Fibroblast of pulmonary artery (primary cell): ENCODE measurements at regions not wholly inside any gene's neighbourhood (a gene's known extent, or its start where the extent isn't known, plus 50 kb on each side); places are given as distances from the start of the nearest gene placed in this dataset.

Source experiments
- DNase-seq: peaks from one replicate; pipeline ENCODE4 v3.0.0-alpha.2; 2010; ENCODE audit warnings: low read depth
- H3K4me3 ChIP-seq: replicated peaks from 2 replicates; pipeline ENCODE4 v1.5.1; 2011; ENCODE audit warnings: low read depth, mild to moderate bottlenecking, control low read depth, low read length, moderate library complexity
- TF ChIP-seq, protein P1 (sequence below): IDR thresholded peaks from 2 replicates; pipeline ENCODE4 v1.5.1; 2011; ENCODE audit warnings: mild to moderate bottlenecking, control low read depth, low read length, inconsistent platforms; ENCODE audit errors: missing control alignments

GRCh38 chr12:76649099-76649498 lies 89.5 kb upstream of the OSBPL8 start:
- DNase-seq: no peak
- no peak overlapping the region for H3K4me3 ChIP-seq
- TF ChIP-seq, protein P1, sequence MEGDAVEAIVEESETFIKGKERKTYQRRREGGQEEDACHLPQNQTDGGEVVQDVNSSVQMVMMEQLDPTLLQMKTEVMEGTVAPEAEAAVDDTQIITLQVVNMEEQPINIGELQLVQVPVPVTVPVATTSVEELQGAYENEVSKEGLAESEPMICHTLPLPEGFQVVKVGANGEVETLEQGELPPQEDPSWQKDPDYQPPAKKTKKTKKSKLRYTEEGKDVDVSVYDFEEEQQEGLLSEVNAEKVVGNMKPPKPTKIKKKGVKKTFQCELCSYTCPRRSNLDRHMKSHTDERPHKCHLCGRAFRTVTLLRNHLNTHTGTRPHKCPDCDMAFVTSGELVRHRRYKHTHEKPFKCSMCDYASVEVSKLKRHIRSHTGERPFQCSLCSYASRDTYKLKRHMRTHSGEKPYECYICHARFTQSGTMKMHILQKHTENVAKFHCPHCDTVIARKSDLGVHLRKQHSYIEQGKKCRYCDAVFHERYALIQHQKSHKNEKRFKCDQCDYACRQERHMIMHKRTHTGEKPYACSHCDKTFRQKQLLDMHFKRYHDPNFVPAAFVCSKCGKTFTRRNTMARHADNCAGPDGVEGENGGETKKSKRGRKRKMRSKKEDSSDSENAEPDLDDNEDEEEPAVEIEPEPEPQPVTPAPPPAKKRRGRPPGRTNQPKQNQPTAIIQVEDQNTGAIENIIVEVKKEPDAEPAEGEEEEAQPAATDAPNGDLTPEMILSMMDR: no peak

GRCh38 chr12:76652402-76652801 lies 92.8 kb upstream of the OSBPL8 start:
- TF ChIP-seq, protein P1: no peak
- H3K4me3 ChIP-seq: no peak overlapping the region
- DNase-seq: no peak

- TF ChIP-seq, protein P1: no peak
- H3K4me3 ChIP-seq: no peak overlapping the region
- DNase-seq: no peak
These were observed 93.8 kb upstream of the OSBPL8 start for GRCh38 chr12:76653342-76653741.

GRCh38 chr12:76664731-76665130 lies 99.2 kb upstream of the ZDHHC17 start:
- DNase-seq: no peak
- H3K4me3 ChIP-seq: no peak overlapping the region
- TF ChIP-seq, protein P1: no peak

GRCh38 chr12:76666290-76666835 lies 97.6 kb upstream of the ZDHHC17 start:
- DNase-seq: no peak
- TF ChIP-seq, protein P1: no peak
- no peak overlapping the region for H3K4me3 ChIP-seq

- DNase-seq: no peak
- H3K4me3 ChIP-seq: no peak overlapping the region
These were observed 93.9 kb upstream of the ZDHHC17 start for GRCh38 chr12:76669981-76670380.

GRCh38 chr12:76670776-76671175 lies 93.1 kb upstream of the ZDHHC17 start:
- no peak for DNase-seq
- TF ChIP-seq, protein P1: no peak
- no peak overlapping the region for H3K4me3 ChIP-seq

More at GRCh38 chr12:76669981-76670380, 93.9 kb upstream of the ZDHHC17 start:
- TF ChIP-seq, protein P1: no peak
